ENCODE measurements at regions not wholly inside any gene's neighbourhood (a gene's known extent, or its start where the extent isn't known, plus 50 kb on each side); places are given as distances from the start of the nearest gene placed in this dataset.

DNA sequence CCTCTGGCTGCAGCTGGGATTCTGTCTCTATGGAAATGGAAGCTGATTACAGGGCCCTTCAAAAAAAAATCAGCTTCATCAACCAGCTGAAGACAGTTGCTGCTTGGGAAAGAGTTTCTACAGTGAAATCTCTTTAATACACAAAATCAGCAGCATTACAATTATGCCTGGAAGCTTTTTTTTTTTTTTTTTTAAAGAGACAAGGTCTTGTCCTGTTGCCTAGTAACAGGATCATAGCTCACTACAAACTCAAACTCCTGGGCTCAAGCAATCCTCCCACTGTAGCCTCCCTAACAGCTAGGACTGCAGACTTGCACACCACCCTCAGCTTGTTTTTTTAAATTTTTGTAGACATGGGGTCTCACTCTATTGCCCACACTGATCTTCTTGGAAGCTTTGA is 94.5 kb downstream of the OR13A1 start:
- intact Hi-C loops (cut with DNase I), result no loop called here
- no peak for TF ChIP-seq POLR2A (IDR thresholded peaks at IDR 0.05)
- no peak for TF ChIP-seq CTCF (IDR thresholded peaks at IDR 0.05)

GRCh38 chr10:45224219-45224841 is 91.1 kb downstream of the OR13A1 start:
- H3K4me1 ChIP-seq, result no peaks in the 10 kb centered on the region
- no peaks in the 10 kb centered on the region for H3K36me3 ChIP-seq
- intact Hi-C loops (cut with DNase I), result no loop called here
- TF ChIP-seq CTCF (IDR thresholded peaks at IDR 0.05), result no peak
- no peak for TF ChIP-seq POLR2A (IDR thresholded peaks at IDR 0.05)
- peaks cover 0 to 6% (median 0%) of the 10 kb centered on the region in 12 donors for H3K9me3 ChIP-seq
- ATAC-seq (peak in 1 of 4 donors; percentile 18), DNase-seq (no peak)
- WGBS, 4 donors, result 72 to 87% (median 78%) methylated on average over 50 of the region's 50 CpGs
- H3K27me3 ChIP-seq, result peaks cover 0 to 44% (median 0%) of the 10 kb centered on the region in 9 donors
- no peak overlapping the region for H3K27ac ChIP-seq
- H3K4me3 ChIP-seq, result no peak overlapping the region

More for the DNA sequence above, 94.5 kb downstream of the OR13A1 start:
- no peaks in the 10 kb centered on the region for H3K4me1 ChIP-seq
- no peak overlapping the region for H3K4me3 ChIP-seq
- H3K27me3 ChIP-seq, result peaks cover 0 to 19% (median 0%) of the 10 kb centered on the region in 9 donors
- H3K9me3 ChIP-seq, result no peaks in the 10 kb centered on the region
- no peak overlapping the region for H3K27ac ChIP-seq
- DNase-seq (no peak), ATAC-seq (no peak)
- no peaks in the 10 kb centered on the region for H3K36me3 ChIP-seq

DNA sequence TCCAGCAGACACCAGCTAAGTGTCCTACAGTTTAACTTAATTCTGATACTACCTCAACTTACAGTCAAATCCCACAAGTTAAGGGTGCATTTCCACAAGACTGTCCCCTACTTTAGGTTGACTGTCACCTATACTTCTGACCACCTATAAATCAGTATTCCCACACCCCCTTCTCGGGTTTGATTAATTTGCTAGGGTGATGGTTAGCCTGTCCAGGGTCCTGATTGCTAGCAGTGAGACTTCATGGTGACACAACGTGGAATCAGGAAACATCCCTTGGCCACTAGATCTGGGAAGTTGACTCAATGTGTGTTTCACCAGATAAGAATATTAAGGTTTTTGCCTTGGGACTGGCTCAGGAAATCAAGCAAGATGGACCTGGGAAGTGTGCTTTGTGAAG is 88.4 kb downstream of the OR13A1 start:
- intact Hi-C loops (cut with DNase I), result no loop called here
- H3K27ac ChIP-seq, result no peak overlapping the region
- WGBS, 4 donors, result 35 to 70% (median 57%) methylated on average over 2 of the region's 2 CpGs
- H3K4me3 ChIP-seq, result no peak overlapping the region
- peaks cover 0 to 17% (median 7%) of the 10 kb centered on the region in 12 donors for H3K9me3 ChIP-seq
- peaks cover 0 to 56% (median 0%) of the 10 kb centered on the region in 9 donors for H3K27me3 ChIP-seq
- H3K4me1 ChIP-seq, result no peaks in the 10 kb centered on the region
- H3K36me3 ChIP-seq, result no peaks in the 10 kb centered on the region
- TF ChIP-seq CTCF (IDR thresholded peaks at IDR 0.05) (no peak), POLR2A (IDR thresholded peaks at IDR 0.05) (no peak)
- DNase-seq (no peak), ATAC-seq (no peak)

- no peaks in the 10 kb centered on the region for H3K4me1 ChIP-seq
- no peak for TF ChIP-seq POLR2A (IDR thresholded peaks at IDR 0.05)
- TF ChIP-seq CTCF (IDR thresholded peaks at IDR 0.05), result no peak
- H3K36me3 ChIP-seq, result no peaks in the 10 kb centered on the region
- peaks cover 0 to 60% (median 0%) of the 10 kb centered on the region in 9 donors for H3K27me3 ChIP-seq
- intact Hi-C loops (cut with DNase I), result no loop called here
- ATAC-seq, result no peak
- DNase-seq, result no peak
- 60 to 88% (median 77%) methylated on average over 1 of the region's 1 CpG for WGBS, 4 donors
- H3K4me3 ChIP-seq, result no peak overlapping the region
- no peak overlapping the region for H3K27ac ChIP-seq
- H3K9me3 ChIP-seq, result peaks cover 0 to 17% (median 7%) of the 10 kb centered on the region in 12 donors
Measured at GRCh38 chr10:45227456-45227855, 88.0 kb downstream of the OR13A1 start.
